Activated naive CD4-positive, alpha-beta T cell treated with anti-CD3 and anti-CD28 coated beads, Interleukin-2, amount 10 ng/mL, durations not matched to agents 7 days and 5 days (primary cell): ENCODE measurements at regions not wholly inside any gene's neighbourhood (a gene's known extent, or its start where the extent isn't known, plus 50 kb on each side); places are given as distances from the start of the nearest gene placed in this dataset.

ENCODE experiments used
- CTCF ChIA-PET: fragments of 350-600 bp; sonication (Branson Sonifier 250); formaldehyde crosslinking; loops from one replicate; lab custom pipeline; 2021; ENCODE audit warnings: antibody characterized with exemption; lab: Charles Lee
- DNase-seq: peaks from one replicate; pipeline ENCODE4 v3.0.0-alpha.2; 2020
- H3K27ac Mint-ChIP-seq: one replicate; pipeline ENCODE4 v1.8.0; 2021; ENCODE audit warnings: mild to moderate bottlenecking, moderate library complexity, mixed read lengths
- H3K27me3 Mint-ChIP-seq: one replicate; pipeline ENCODE4 v1.8.0; 2021; ENCODE audit warnings: mild to moderate bottlenecking, mixed read lengths
- H3K36me3 Mint-ChIP-seq: one replicate; pipeline ENCODE4 v1.8.0; 2021; ENCODE audit warnings: mixed read lengths
- H3K4me1 Mint-ChIP-seq: one replicate; pipeline ENCODE4 v1.8.0; 2021; ENCODE audit warnings: mixed read lengths
- H3K4me3 Mint-ChIP-seq: one replicate; pipeline ENCODE4 v1.8.0; 2021; ENCODE audit warnings: mild to moderate bottlenecking, moderate library complexity, mixed read lengths
- H3K9me3 Mint-ChIP-seq: one replicate; pipeline ENCODE4 v1.8.0; 2021; ENCODE audit warnings: mixed read lengths

GRCh38 chrX:22325096-22325495 lies 52.4 kb downstream of the CBLL2 start:
- DNase-seq = no peak
- CTCF ChIA-PET = no interaction called here
- H3K4me3 Mint-ChIP-seq = no peak overlapping the region

GRCh38 chrX:22329783-22330182 lies 57.1 kb downstream of the CBLL2 start:
- H3K36me3 Mint-ChIP-seq = no peaks in the 10 kb centered on the region
- no peaks in the 10 kb centered on the region for H3K9me3 Mint-ChIP-seq
- H3K4me1 Mint-ChIP-seq = no peaks in the 10 kb centered on the region
- DNase-seq = no peak
- no peak overlapping the region for H3K27ac Mint-ChIP-seq
- H3K27me3 Mint-ChIP-seq = no peaks in the 10 kb centered on the region
- CTCF ChIA-PET = no interaction called here
- no peak overlapping the region for H3K4me3 Mint-ChIP-seq

More at GRCh38 chrX:22325096-22325495, 52.4 kb downstream of the CBLL2 start:
- Mint-ChIP-seq H3K27me3 (no peaks in the 10 kb centered on the region), H3K4me1 (no peaks in the 10 kb centered on the region), H3K27ac (no peak overlapping the region), H3K36me3 (no peaks in the 10 kb centered on the region), H3K9me3 (no peaks in the 10 kb centered on the region)

- H3K9me3 Mint-ChIP-seq = no peaks in the 10 kb centered on the region
- H3K4me1 Mint-ChIP-seq = no peaks in the 10 kb centered on the region
- CTCF ChIA-PET = no interaction called here
- H3K36me3 Mint-ChIP-seq = no peaks in the 10 kb centered on the region
- DNase-seq = no peak
- no peak overlapping the region for H3K4me3 Mint-ChIP-seq
- no peaks in the 10 kb centered on the region for H3K27me3 Mint-ChIP-seq
- H3K27ac Mint-ChIP-seq = no peak overlapping the region
Measured at GRCh38 chrX:22338740-22339139, 66.0 kb downstream of the CBLL2 start.

- Mint-ChIP-seq H3K9me3 (no peaks in the 10 kb centered on the region), H3K4me3 (no peak overlapping the region), H3K27ac (no peak overlapping the region), H3K4me1 (no peaks in the 10 kb centered on the region), H3K27me3 (no peaks in the 10 kb centered on the region), H3K36me3 (no peaks in the 10 kb centered on the region)
- CTCF ChIA-PET = no interaction called here
- DNase-seq = no peak
Measured at GRCh38 chrX:22339459-22339858, 66.7 kb downstream of the CBLL2 start.

GRCh38 chrX:22340022-22340616 lies 67.4 kb downstream of the CBLL2 start:
- no peak for DNase-seq
- Mint-ChIP-seq H3K9me3 (no peaks in the 10 kb centered on the region), H3K27me3 (no peaks in the 10 kb centered on the region), H3K4me1 (no peaks in the 10 kb centered on the region), H3K36me3 (no peaks in the 10 kb centered on the region), H3K4me3 (no peak overlapping the region), H3K27ac (no peak overlapping the region)
- CTCF ChIA-PET = no interaction called here

GRCh38 chrX:22343192-22343591 lies 70.5 kb downstream of the CBLL2 start:
- Mint-ChIP-seq H3K4me1 (no peaks in the 10 kb centered on the region), H3K27me3 (no peaks in the 10 kb centered on the region), H3K4me3 (no peak overlapping the region), H3K27ac (no peak overlapping the region), H3K9me3 (no peaks in the 10 kb centered on the region), H3K36me3 (no peaks in the 10 kb centered on the region)
- CTCF ChIA-PET = no interaction called here
- no peak for DNase-seq

GRCh38 chrX:22345884-22346283 lies 73.2 kb downstream of the CBLL2 start:
- Mint-ChIP-seq H3K27ac (no peak overlapping the region), H3K4me3 (no peak overlapping the region), H3K4me1 (no peaks in the 10 kb centered on the region), H3K9me3 (no peaks in the 10 kb centered on the region), H3K27me3 (no peaks in the 10 kb centered on the region), H3K36me3 (no peaks in the 10 kb centered on the region)
- no peak for DNase-seq
- CTCF ChIA-PET = no interaction called here

- no peaks in the 10 kb centered on the region for H3K27me3 Mint-ChIP-seq
- no peak overlapping the region for H3K27ac Mint-ChIP-seq
- H3K4me1 Mint-ChIP-seq = no peaks in the 10 kb centered on the region
- CTCF ChIA-PET = no interaction called here
- no peaks in the 10 kb centered on the region for H3K9me3 Mint-ChIP-seq
- no peak overlapping the region for H3K4me3 Mint-ChIP-seq
- DNase-seq = no peak
- no peaks in the 10 kb centered on the region for H3K36me3 Mint-ChIP-seq
Measured at GRCh38 chrX:22347491-22347890, 74.8 kb downstream of the CBLL2 start.

- Mint-ChIP-seq H3K9me3 (no peaks in the 10 kb centered on the region), H3K4me1 (no peaks in the 10 kb centered on the region), H3K27me3 (no peaks in the 10 kb centered on the region), H3K36me3 (no peaks in the 10 kb centered on the region), H3K4me3 (no peak overlapping the region), H3K27ac (no peak overlapping the region)
- DNase-seq = no peak
- CTCF ChIA-PET = no interaction called here
Measured at GRCh38 chrX:22349116-22349515, 76.4 kb downstream of the CBLL2 start.

- no peak for DNase-seq
- Mint-ChIP-seq H3K36me3 (no peaks in the 10 kb centered on the region), H3K4me3 (no peak overlapping the region), H3K27me3 (no peaks in the 10 kb centered on the region), H3K9me3 (no peaks in the 10 kb centered on the region), H3K4me1 (no peaks in the 10 kb centered on the region), H3K27ac (no peak overlapping the region)
- CTCF ChIA-PET = no interaction called here
Measured at GRCh38 chrX:22351076-22351475, 78.4 kb downstream of the CBLL2 start.

- CTCF ChIA-PET = no interaction called here
- Mint-ChIP-seq H3K4me1 (no peaks in the 10 kb centered on the region), H3K27me3 (no peaks in the 10 kb centered on the region), H3K27ac (no peak overlapping the region), H3K4me3 (no peak overlapping the region), H3K9me3 (no peaks in the 10 kb centered on the region), H3K36me3 (no peaks in the 10 kb centered on the region)
- no peak for DNase-seq
Measured at GRCh38 chrX:22351966-22352365, 79.3 kb downstream of the CBLL2 start.

- no peak overlapping the region for H3K4me3 Mint-ChIP-seq
- H3K36me3 Mint-ChIP-seq = no peaks in the 10 kb centered on the region
- H3K9me3 Mint-ChIP-seq = no peaks in the 10 kb centered on the region
- CTCF ChIA-PET = no interaction called here
- no peaks in the 10 kb centered on the region for H3K4me1 Mint-ChIP-seq
- H3K27me3 Mint-ChIP-seq = no peaks in the 10 kb centered on the region
- DNase-seq = no peak
- no peak overlapping the region for H3K27ac Mint-ChIP-seq
Measured at GRCh38 chrX:22357621-22358020, 84.9 kb downstream of the CBLL2 start.

- Mint-ChIP-seq H3K27ac (no peak overlapping the region), H3K4me3 (no peak overlapping the region), H3K9me3 (no peaks in the 10 kb centered on the region), H3K4me1 (no peaks in the 10 kb centered on the region), H3K36me3 (no peaks in the 10 kb centered on the region), H3K27me3 (no peaks in the 10 kb centered on the region)
- DNase-seq = no peak
- CTCF ChIA-PET = no interaction called here
Measured at GRCh38 chrX:22360129-22360528, 87.4 kb downstream of the CBLL2 start.

GRCh38 chrX:22365460-22365859 lies 92.7 kb downstream of the CBLL2 start:
- DNase-seq = no peak
- Mint-ChIP-seq H3K27ac (no peak overlapping the region), H3K4me1 (no peaks in the 10 kb centered on the region), H3K27me3 (no peaks in the 10 kb centered on the region), H3K36me3 (no peaks in the 10 kb centered on the region), H3K9me3 (no peaks in the 10 kb centered on the region), H3K4me3 (no peak overlapping the region)
- CTCF ChIA-PET = no interaction called here

- H3K4me3 Mint-ChIP-seq = no peak overlapping the region
- no peak overlapping the region for H3K27ac Mint-ChIP-seq
- H3K27me3 Mint-ChIP-seq = no peaks in the 10 kb centered on the region
- H3K4me1 Mint-ChIP-seq = no peaks in the 10 kb centered on the region
- CTCF ChIA-PET = no interaction called here
- no peaks in the 10 kb centered on the region for H3K36me3 Mint-ChIP-seq
- no peak for DNase-seq
- H3K9me3 Mint-ChIP-seq = no peaks in the 10 kb centered on the region
Measured at GRCh38 chrX:22366166-22366702, 93.5 kb downstream of the CBLL2 start.

GRCh38 chrX:22366906-22367305 lies 94.2 kb downstream of the CBLL2 start:
- no peak overlapping the region for H3K4me3 Mint-ChIP-seq
- CTCF ChIA-PET = no interaction called here
- no peaks in the 10 kb centered on the region for H3K9me3 Mint-ChIP-seq
- no peak overlapping the region for H3K27ac Mint-ChIP-seq
- no peaks in the 10 kb centered on the region for H3K27me3 Mint-ChIP-seq
- no peaks in the 10 kb centered on the region for H3K36me3 Mint-ChIP-seq
- DNase-seq = no peak
- H3K4me1 Mint-ChIP-seq = no peaks in the 10 kb centered on the region
